Colonic mucosa (tissue), 4 donors: ENCODE measurements at regions not wholly inside any gene's neighbourhood (a gene's known extent, or its start where the extent isn't known, plus 50 kb on each side); places are given as distances from the start of the nearest gene placed in this dataset.

ENCODE experiments used
- DNase-seq: peaks from one replicate; pipeline ENCODE4 v3.0.0-alpha.2; 2020
- H3K27ac ChIP-seq: fragments of 200-600 bp; one replicate; pipeline ENCODE4 v1.8.0; 2021
- H3K27me3 ChIP-seq: fragments of 200-600 bp; one replicate; pipeline ENCODE4 v1.8.0; 2021
- H3K36me3 ChIP-seq: fragments of 200-600 bp; one replicate; pipeline ENCODE4 v1.8.0; 2021
- H3K4me1 ChIP-seq: fragments of 200-600 bp; one replicate; pipeline ENCODE4 v1.8.0; 2021; ENCODE audit warnings: mild to moderate bottlenecking
- H3K4me3 ChIP-seq: fragments of 200-600 bp; one replicate; pipeline ENCODE4 v1.8.0; 2021
- H3K9ac ChIP-seq, 2 donors: one replicate each; pipeline ENCODE4 v1.7.0; 2013; ENCODE audit warnings: control low read depth in 2 of 2, low read depth in 2 of 2, low read length in 2 of 2
- H3K9me3 ChIP-seq: fragments of 200-600 bp; one replicate; pipeline ENCODE4 v1.8.0; 2021
- CTCF ChIP-seq: fragments of 200-600 bp; IDR thresholded peaks from one replicate; pipeline ENCODE4 v1.8.0; 2022; ENCODE audit warnings: antibody characterized with exemption, mild to moderate bottlenecking
- intact Hi-C: fragments of 100-400 bp; cut with DNase I; formaldehyde crosslinking; loops from one replicate; pipeline ENCODE4 v1.14.1; 2022
- donor health status: healthy.
- donor health status: DM: no; HTN: no; CAD: no.
- donor health status: DM: no; HTN: no; CAD: no.

- H3K4me3 ChIP-seq = no peak overlapping the region
Observed at GRCh38 chr2:234265206-234265605, 214.7 kb downstream of the SPP2 start.

GRCh38 chr2:234261736-234262135, 211.2 kb downstream of the SPP2 start:
- intact Hi-C loops = no loop called here
- H3K9ac ChIP-seq = no peak overlapping the region
- H3K36me3 ChIP-seq = no peaks in the 10 kb centered on the region
- DNase-seq = no peak
- H3K4me3 ChIP-seq = no peak overlapping the region
- TF ChIP-seq CTCF = no peak
- H3K27me3 ChIP-seq = no peaks in the 10 kb centered on the region
- H3K27ac ChIP-seq = no peak overlapping the region
- no peaks in the 10 kb centered on the region for H3K4me1 ChIP-seq
- no peaks in the 10 kb centered on the region for H3K9me3 ChIP-seq

More at GRCh38 chr2:234265206-234265605, 214.7 kb downstream of the SPP2 start:
- no peaks in the 10 kb centered on the region for H3K36me3 ChIP-seq
- no peak for DNase-seq
- intact Hi-C loops = no loop called here
- H3K27ac ChIP-seq = no peak overlapping the region
- H3K27me3 ChIP-seq = no peaks in the 10 kb centered on the region
- no peaks in the 10 kb centered on the region for H3K9me3 ChIP-seq
- no peak for TF ChIP-seq CTCF
- no peaks in the 10 kb centered on the region for H3K4me1 ChIP-seq
- no peak overlapping the region for H3K9ac ChIP-seq

- intact Hi-C loops = loop anchor here (2.0 kb wide), 1 partner anchor 125 kb away; no protein-coding TSS in a partner anchor
- no peak overlapping the region for H3K9ac ChIP-seq
Observed at GRCh38 chr2:234259440-234259839, 208.9 kb downstream of the SPP2 start.

GRCh38 chr2:234258562-234259141, 208.2 kb downstream of the SPP2 start:
- no peaks in the 10 kb centered on the region for H3K9me3 ChIP-seq
- H3K36me3 ChIP-seq = no peaks in the 10 kb centered on the region
- no peak overlapping the region for H3K4me3 ChIP-seq
- no peak overlapping the region for H3K27ac ChIP-seq
- no peak for TF ChIP-seq CTCF
- no peaks in the 10 kb centered on the region for H3K4me1 ChIP-seq
- intact Hi-C loops = loop anchor here (2.0 kb wide), 1 partner anchor 124 kb away; no protein-coding TSS in a partner anchor
- H3K27me3 ChIP-seq = no peaks in the 10 kb centered on the region
- H3K9ac ChIP-seq = no peak overlapping the region
- no peak for DNase-seq

More at GRCh38 chr2:234259440-234259839, 208.9 kb downstream of the SPP2 start:
- Histone ChIP-seq H3K9me3 (no peaks in the 10 kb centered on the region), H3K4me1 (no peaks in the 10 kb centered on the region), H3K27me3 (no peaks in the 10 kb centered on the region), H3K4me3 (no peak overlapping the region), H3K36me3 (no peaks in the 10 kb centered on the region), H3K27ac (no peak overlapping the region)
- no peak for TF ChIP-seq CTCF
- DNase-seq = no peak

GRCh38 chr2:234257859-234258561, 207.5 kb downstream of the SPP2 start:
- peak; percentile 37 for DNase-seq
- no peaks in the 10 kb centered on the region for H3K36me3 ChIP-seq
- H3K4me1 ChIP-seq = no peaks in the 10 kb centered on the region
- H3K4me3 ChIP-seq = no peak overlapping the region
- TF ChIP-seq CTCF = peak; percentile 27
- no peak overlapping the region for H3K27ac ChIP-seq
- H3K9me3 ChIP-seq = no peaks in the 10 kb centered on the region
- no peaks in the 10 kb centered on the region for H3K27me3 ChIP-seq
- no peak overlapping the region for H3K9ac ChIP-seq
- intact Hi-C loops = loop anchor here (2.0 kb wide), 1 partner anchor 123 kb away; no protein-coding TSS in a partner anchor
